GM06990 (cell line): ENCODE measurements at regions not wholly inside any gene's neighbourhood (a gene's known extent, or its start where the extent isn't known, plus 50 kb on each side); places are given as distances from the start of the nearest gene placed in this dataset.

ENCODE experiments used
- DNase-seq: peaks from one replicate; pipeline ENCODE4 v3.0.0-alpha.2; 2011; ENCODE audit not compliant: insufficient read length; ENCODE audit errors: extremely low read depth
- H3K27me3 ChIP-seq: replicated peaks from 2 replicates; pipeline ENCODE4 v1.6.0; 2011; ENCODE audit warnings: low read length; ENCODE audit not compliant: control insufficient read depth, insufficient read depth
- H3K36me3 ChIP-seq: 2 replicates; pipeline ENCODE4 v1.5.1; 2011; ENCODE audit warnings: low read length; ENCODE audit not compliant: control insufficient read depth, insufficient read depth
- H3K4me3 ChIP-seq: replicated peaks from 2 replicates; pipeline ENCODE4 v1.5.1; 2011; ENCODE audit warnings: low read depth, mild to moderate bottlenecking, control low read depth, low read length
- CTCF ChIP-seq: IDR thresholded peaks from 2 replicates; pipeline ENCODE4 v1.5.1; 2011; ENCODE audit warnings: low read length, control low read depth, mild to moderate bottlenecking, inconsistent platforms; ENCODE audit not compliant: insufficient read depth, poor library complexity, severe bottlenecking

DNA sequence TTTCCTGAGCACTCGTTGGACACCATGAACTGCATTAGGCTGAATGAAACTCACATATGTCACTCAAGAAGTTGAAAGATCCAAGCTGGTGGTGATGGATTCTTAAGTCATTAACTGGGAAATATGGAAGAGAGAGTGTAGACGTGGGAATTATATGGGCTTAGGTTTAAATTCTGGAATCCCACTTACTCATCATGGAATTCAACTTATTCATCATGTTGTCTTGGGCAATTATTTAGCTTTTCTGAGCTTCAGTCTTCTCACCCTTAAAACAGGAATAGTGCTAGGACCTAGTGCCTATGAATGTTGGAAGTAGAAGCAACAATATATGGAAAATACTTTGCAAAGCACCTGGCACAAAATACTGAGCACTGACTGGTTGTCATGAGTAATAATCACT lies 292.4 kb upstream of the TBX3 start:
- H3K36me3 ChIP-seq, result no peaks in the 10 kb centered on the region
- no peak overlapping the region for H3K4me3 ChIP-seq
- DNase-seq, result no peak
- no peaks in the 10 kb centered on the region for H3K27me3 ChIP-seq
- no peak for TF ChIP-seq CTCF

- Histone ChIP-seq H3K27me3 (no peaks in the 10 kb centered on the region), H3K4me3 (no peak overlapping the region), H3K36me3 (no peaks in the 10 kb centered on the region)
- no peak for TF ChIP-seq CTCF
- no peak for DNase-seq
Observed at GRCh38 chr12:114975640-114976310, 291.8 kb upstream of the TBX3 start.

- no peak for TF ChIP-seq CTCF
- no peak for DNase-seq
- Histone ChIP-seq H3K27me3 (no peaks in the 10 kb centered on the region), H3K4me3 (no peak overlapping the region), H3K36me3 (no peaks in the 10 kb centered on the region)
Observed at GRCh38 chr12:114974826-114975639, 291.1 kb upstream of the TBX3 start.

GRCh38 chr12:114974333-114974732 lies 290.4 kb upstream of the TBX3 start:
- Histone ChIP-seq H3K36me3 (no peaks in the 10 kb centered on the region), H3K27me3 (no peaks in the 10 kb centered on the region), H3K4me3 (no peak overlapping the region)
- no peak for DNase-seq
- TF ChIP-seq CTCF, result no peak

DNA sequence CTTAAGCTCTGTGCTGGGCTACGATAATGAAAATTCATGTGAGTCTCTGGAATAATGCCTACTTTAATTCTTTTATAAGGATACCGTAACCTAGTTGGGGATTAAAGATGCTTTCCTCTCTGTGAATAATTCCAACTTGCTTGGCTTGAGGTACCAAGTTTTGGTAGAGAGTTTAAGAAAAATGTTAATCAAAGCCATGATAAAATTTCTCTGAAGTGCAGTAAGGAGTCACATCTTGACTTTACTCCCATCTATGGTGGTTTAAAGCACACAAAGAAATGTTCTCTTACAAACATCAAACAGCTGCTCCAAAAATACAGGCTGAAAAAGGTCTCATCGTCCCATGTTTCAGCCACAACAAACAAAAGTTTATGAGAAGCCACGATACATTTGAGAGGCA lies 284.8 kb upstream of the TBX3 start:
- no peaks in the 10 kb centered on the region for H3K27me3 ChIP-seq
- DNase-seq, result no peak
- no peak for TF ChIP-seq CTCF
- H3K4me3 ChIP-seq, result no peak overlapping the region
- no peaks in the 10 kb centered on the region for H3K36me3 ChIP-seq

GRCh38 chr12:114967151-114967550 lies 283.2 kb upstream of the TBX3 start:
- DNase-seq, result no peak
- Histone ChIP-seq H3K27me3 (no peaks in the 10 kb centered on the region), H3K36me3 (no peaks in the 10 kb centered on the region), H3K4me3 (no peak overlapping the region)
- TF ChIP-seq CTCF, result no peak
